ENCODE measurements at regions not wholly inside any gene's neighbourhood (a gene's known extent, or its start where the extent isn't known, plus 50 kb on each side); places are given as distances from the start of the nearest gene placed in this dataset.

DNA sequence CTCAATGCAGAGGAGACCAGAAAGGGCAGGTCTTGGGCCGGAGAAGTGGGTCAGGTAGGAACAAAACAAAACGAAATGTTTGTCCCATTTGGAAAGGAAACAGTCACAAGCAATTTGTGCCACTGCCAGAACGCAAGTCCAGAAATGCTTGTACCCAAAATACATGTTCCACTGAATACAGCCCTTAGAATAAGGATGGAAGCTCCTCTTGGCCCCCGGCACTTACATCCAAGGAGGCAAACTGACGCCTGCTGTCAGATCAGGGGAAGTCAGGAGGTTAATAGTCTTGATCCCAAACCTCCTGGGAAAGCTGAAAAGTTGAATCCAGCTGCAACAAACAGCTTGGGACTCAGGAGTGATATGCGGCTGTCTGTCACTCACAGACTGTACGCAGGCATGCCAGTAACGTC, 75.9 kb upstream of the GALNT2 start:
- TF ChIP-seq ZNF274 (IDR thresholded peaks at IDR 0.05; ENCODE audit: low read depth, low read length): no peak
- H3K4me3 ChIP-seq (ENCODE audit: low read length): no peak overlapping the region

- TF ChIP-seq ZNF274 (IDR thresholded peaks at IDR 0.05; ENCODE audit: low read depth, low read length): no peak
- no peak overlapping the region for H3K4me3 ChIP-seq (ENCODE audit: low read length)
Observed at GRCh38 chr1:229991724-229992333, 75.2 kb upstream of the GALNT2 start.

DNA sequence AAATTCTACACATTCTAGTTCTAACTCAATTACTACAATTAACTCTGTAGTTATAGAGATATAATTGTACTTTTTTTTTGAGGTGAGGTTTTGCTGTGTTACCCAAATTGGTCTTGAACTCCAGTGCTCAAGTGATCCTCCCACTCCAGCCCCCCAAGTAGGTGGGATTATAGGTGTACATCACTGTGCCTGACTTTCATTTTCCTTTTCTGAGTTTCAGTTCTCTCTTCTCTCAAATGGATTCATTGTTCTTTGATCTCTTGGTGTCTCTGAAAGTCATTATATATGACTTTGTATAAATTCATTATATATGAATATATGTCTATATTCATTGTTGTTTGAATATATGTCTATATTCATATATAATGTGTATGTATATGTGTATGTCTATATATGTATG, 74.0 kb upstream of the GALNT2 start:
- no peak for TF ChIP-seq ZNF274 (IDR thresholded peaks at IDR 0.05; ENCODE audit: low read depth, low read length)
- H3K4me3 ChIP-seq (ENCODE audit: low read length): no peak overlapping the region

DNA sequence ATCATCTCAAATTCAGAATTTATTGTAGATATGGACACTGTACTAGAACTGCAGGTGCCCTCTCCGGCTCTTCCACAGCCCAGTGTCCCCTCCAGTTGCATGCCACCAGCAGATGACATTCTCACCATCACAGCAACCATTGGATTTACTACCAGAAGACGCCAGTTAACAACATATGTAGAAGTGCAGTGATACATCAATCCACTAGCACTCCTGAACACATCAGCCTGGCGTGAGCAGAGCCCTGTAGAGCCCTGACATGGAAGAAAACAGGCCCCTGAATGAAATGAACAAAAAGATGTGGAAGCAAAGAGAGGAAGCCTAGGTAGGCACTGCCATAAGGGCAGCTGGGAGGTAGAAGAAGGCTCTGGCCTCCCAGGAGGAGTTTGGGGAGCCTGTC, 73.1 kb upstream of the GALNT2 start:
- no peak for TF ChIP-seq ZNF274 (IDR thresholded peaks at IDR 0.05; ENCODE audit: low read depth, low read length)
- H3K4me3 ChIP-seq (ENCODE audit: low read length): no peak overlapping the region

- H3K4me3 ChIP-seq (ENCODE audit: low read length): no peak overlapping the region
- TF ChIP-seq ZNF274 (IDR thresholded peaks at IDR 0.05; ENCODE audit: low read depth, low read length): no peak
Observed at GRCh38 chr1:229999004-229999670, 67.9 kb upstream of the GALNT2 start.

- no peak overlapping the region for H3K4me3 ChIP-seq (ENCODE audit: low read length)
- no peak for TF ChIP-seq ZNF274 (IDR thresholded peaks at IDR 0.05; ENCODE audit: low read depth, low read length)
Observed at GRCh38 chr1:230000493-230001184, 66.4 kb upstream of the GALNT2 start.

GRCh38 chr1:230002164-230002803, 64.8 kb upstream of the GALNT2 start:
- no peak for TF ChIP-seq ZNF274 (IDR thresholded peaks at IDR 0.05; ENCODE audit: low read depth, low read length)
- H3K4me3 ChIP-seq (ENCODE audit: low read length): no peak overlapping the region

- H3K4me3 ChIP-seq (ENCODE audit: low read length): no peak overlapping the region
- no peak for TF ChIP-seq ZNF274 (IDR thresholded peaks at IDR 0.05; ENCODE audit: low read depth, low read length)
Observed at GRCh38 chr1:230003409-230003808, 63.6 kb upstream of the GALNT2 start.

DNA sequence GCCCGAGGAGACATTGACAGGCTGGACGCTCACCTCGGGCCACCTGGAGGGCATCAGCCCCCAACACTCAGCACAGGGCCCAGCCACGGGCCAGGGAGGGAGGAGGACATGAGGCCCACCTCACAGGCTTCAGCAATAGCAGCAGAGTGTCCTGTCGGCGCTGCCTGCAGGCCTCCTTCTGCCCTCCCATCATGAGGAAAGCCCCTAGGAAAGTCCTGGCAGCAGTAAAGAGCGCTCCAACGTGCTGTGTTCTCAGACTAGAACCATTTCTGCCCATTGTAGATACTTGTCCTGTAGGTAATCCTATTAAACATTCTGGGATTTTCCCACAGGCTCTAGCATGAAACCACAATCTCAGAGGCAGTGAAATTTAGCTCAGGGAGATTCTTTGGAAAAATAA, 62.0 kb upstream of the GALNT2 start:
- no peak for TF ChIP-seq ZNF274 (IDR thresholded peaks at IDR 0.05; ENCODE audit: low read depth, low read length)
- H3K4me3 ChIP-seq (ENCODE audit: low read length): no peak overlapping the region

DNA sequence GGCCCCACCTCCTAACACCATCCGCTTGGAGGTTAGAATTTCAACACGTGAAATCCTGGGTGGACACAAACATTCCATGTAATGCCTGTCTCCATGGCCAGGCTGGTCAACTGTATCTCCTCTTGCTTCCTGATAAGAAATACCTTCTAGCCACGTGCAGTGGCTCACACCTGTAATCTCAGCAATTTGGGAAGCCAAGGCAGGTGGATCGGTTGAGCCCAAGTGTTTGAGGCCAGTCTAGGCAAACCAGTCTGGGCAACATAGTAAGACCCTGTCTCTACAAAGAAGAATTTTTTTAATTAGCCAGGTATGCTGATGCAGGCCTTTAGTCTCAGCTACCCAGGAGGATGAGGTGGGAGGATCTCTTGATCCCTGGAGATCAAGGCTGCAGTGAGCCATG, 58.3 kb upstream of the GALNT2 start:
- no peak for TF ChIP-seq ZNF274 (IDR thresholded peaks at IDR 0.05; ENCODE audit: low read depth, low read length)

DNA sequence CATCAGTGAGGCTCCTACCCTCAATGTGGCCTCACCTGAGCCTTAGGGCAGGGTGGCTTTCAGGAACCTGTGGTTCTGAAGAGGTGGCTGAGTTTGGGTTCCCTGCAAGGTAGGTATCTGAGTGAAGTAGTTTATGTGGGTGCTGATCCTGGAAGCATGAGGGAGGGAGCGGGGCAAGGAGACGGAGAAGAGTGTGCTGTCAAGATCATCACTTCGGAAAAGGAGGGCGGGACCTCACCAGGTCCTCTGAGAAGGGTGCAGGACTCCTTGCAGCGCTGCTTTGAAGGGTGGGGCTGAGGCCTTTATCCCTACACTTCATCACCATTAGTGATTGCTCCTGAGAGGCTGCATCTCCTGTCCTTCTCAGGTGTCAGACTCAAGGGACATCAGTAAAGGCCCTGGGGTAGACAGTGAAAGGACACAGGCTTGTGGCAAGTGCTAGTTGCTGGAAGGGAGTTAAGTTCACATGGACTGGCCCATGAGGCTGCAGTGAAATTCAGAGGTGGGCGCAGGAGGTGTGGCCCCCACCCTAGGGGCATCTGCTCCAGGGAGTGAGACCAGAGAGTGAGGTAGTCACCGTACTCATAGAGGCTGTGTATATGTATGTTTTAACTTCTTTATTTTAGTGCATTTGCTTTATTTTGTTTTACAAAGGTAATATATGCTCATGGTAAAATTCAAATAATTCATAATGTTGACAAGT, 57.3 kb upstream of the GALNT2 start:
- TF ChIP-seq ZNF274 (IDR thresholded peaks at IDR 0.05; ENCODE audit: low read depth, low read length): no peak
- H3K4me3 ChIP-seq (ENCODE audit: low read length): no peak overlapping the region

More for the DNA sequence above, 58.3 kb upstream of the GALNT2 start:
- H3K4me3 ChIP-seq (ENCODE audit: low read length): no peak overlapping the region

DNA sequence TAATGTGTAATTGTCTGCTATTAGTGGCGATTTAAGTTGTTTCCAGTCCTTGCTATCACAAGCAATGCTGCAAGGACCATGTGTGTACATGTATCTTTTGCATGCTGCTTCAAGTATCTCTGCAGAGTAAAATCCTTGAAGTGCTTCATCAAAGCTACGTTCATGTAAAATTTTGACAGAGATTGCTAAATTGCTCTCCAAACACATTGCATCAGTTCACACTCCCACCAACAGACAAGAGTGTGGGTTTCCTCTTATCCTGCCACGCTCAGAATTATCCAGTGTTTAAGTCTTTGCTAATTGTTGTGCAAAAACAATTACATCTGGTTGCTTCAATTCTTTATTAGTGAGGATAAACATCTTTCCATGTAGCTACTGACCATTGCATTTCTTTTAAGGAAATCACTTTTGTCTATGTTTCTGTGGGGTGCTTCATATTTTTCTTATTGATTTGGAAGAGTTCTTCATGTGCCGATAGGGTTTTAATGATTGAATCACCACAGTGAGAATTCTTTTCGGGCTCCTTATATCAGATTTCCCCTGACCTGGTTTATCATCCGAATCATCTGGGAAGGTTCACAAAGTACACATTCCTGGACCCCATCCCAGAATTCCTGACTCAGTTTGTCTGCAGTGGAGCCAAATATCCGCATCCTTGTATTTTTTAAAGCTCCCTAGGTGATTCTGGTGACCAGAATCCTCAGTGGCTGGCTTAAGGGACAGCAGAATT, 56.3 kb upstream of the GALNT2 start:
- no peak overlapping the region for H3K4me3 ChIP-seq (ENCODE audit: low read length)
- TF ChIP-seq ZNF274 (IDR thresholded peaks at IDR 0.05; ENCODE audit: low read depth, low read length): no peak

DNA sequence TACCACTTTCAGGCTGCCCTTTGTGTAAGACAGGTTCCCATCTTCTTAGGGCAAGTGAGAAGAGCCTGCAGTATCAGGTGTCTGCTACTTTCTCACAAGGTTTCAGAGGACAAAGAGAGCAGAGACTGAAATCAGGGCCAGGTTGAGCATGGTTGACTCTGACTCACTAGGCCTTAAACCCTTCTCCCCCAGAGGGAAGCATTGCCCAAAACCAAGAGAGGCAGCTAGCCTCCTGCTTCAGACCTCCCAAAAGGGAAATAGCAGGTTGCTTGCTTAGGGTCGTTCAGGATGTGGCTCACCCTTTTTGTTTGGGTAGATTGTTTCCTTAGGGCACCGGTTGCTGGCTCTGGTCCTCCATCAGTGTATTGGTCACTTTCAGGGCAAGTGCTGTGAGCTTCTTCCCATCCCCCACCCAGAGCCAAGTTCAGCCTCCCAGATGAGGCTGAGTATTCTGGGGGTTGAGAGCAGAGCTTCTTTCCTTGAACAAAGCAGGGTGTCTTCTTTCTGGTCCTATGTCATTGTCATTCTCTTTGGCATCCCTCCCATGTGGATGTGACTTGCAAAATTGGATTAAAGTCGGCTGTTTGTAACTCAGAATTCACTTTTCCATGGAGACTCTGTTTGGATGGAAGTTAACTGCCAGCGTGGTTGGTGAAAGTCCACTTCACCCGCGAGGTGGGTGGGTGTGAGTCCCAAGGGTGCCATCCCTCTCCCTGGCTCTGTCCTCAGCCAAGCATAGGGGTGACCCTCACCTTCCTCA, 55.5 kb upstream of the GALNT2 start:
- no peak overlapping the region for H3K4me3 ChIP-seq (ENCODE audit: low read length)
- no peak for TF ChIP-seq ZNF274 (IDR thresholded peaks at IDR 0.05; ENCODE audit: low read depth, low read length)
